HCT116 (cell line): ENCODE measurements at regions not wholly inside any gene's neighbourhood (a gene's known extent, or its start where the extent isn't known, plus 50 kb on each side); places are given as distances from the start of the nearest gene placed in this dataset.
A peak's percentile ranks its signal among the peaks of the same experiment; 100 is the strongest.

Experiments used
- CBX3 ChIP-seq: IDR thresholded peaks from 2 replicates; pipeline ENCODE4 v1.6.1; 2012; ENCODE audit warnings: low read depth
- POLR2A ChIP-seq: IDR thresholded peaks from 2 replicates; pipeline ENCODE4 v1.7.0; 2011; ENCODE audit warnings: borderline replicate concordance; ENCODE audit not compliant: insufficient read depth, insufficient read length; ENCODE audit errors: extremely low read depth
- POLR2AphosphoS5 ChIP-seq: IDR thresholded peaks from 2 replicates; pipeline ENCODE4 v1.6.1; 2011; ENCODE audit warnings: mild to moderate bottlenecking, low read depth, low read length, moderate library complexity
- RAD21 ChIP-seq: IDR thresholded peaks from 2 replicates; pipeline ENCODE4 v1.6.1; 2012; ENCODE audit warnings: low read depth, mild to moderate bottlenecking
- SIN3A ChIP-seq: IDR thresholded peaks from 2 replicates; pipeline ENCODE4 v1.6.1; 2012; ENCODE audit warnings: low read depth
- TF ChIP-seq, protein P1 (sequence below), 3 experiments: fragments of 200-600 bp in 1 of 3; sonication (generic) in 1 of 3; IDR thresholded peaks in 2 of 3; conservative IDR thresholded peaks in 1 of 3; 2 replicates each; pipeline ENCODE4 v1.5.1; 2012 to 2017; ENCODE audit warnings: low read depth in 2 of 3, low read length in 2 of 3, antibody characterized with exemption in 1 of 3, borderline replicate concordance in 1 of 3, control low read depth in 1 of 3, mild to moderate bottlenecking in 1 of 3, mixed read lengths in 1 of 3, mixed run types in 1 of 3, moderate library complexity in 1 of 3; ENCODE audit not compliant: insufficient read depth in 1 of 3
- TF ChIP-seq, protein P2 (sequence below): IDR thresholded peaks from 2 replicates; pipeline ENCODE4 v1.6.1; 2011; ENCODE audit warnings: mild to moderate bottlenecking, low read length, moderate library complexity; ENCODE audit not compliant: insufficient replicate concordance; ENCODE audit errors: extremely low read depth
- TF ChIP-seq, protein P3 (sequence below): IDR thresholded peaks from 2 replicates; pipeline ENCODE4 v1.6.1; 2012; ENCODE audit warnings: low read depth
- TF ChIP-seq, protein P4 (sequence below): IDR thresholded peaks from 2 replicates; pipeline ENCODE4 v1.6.1; 2012

DNA sequence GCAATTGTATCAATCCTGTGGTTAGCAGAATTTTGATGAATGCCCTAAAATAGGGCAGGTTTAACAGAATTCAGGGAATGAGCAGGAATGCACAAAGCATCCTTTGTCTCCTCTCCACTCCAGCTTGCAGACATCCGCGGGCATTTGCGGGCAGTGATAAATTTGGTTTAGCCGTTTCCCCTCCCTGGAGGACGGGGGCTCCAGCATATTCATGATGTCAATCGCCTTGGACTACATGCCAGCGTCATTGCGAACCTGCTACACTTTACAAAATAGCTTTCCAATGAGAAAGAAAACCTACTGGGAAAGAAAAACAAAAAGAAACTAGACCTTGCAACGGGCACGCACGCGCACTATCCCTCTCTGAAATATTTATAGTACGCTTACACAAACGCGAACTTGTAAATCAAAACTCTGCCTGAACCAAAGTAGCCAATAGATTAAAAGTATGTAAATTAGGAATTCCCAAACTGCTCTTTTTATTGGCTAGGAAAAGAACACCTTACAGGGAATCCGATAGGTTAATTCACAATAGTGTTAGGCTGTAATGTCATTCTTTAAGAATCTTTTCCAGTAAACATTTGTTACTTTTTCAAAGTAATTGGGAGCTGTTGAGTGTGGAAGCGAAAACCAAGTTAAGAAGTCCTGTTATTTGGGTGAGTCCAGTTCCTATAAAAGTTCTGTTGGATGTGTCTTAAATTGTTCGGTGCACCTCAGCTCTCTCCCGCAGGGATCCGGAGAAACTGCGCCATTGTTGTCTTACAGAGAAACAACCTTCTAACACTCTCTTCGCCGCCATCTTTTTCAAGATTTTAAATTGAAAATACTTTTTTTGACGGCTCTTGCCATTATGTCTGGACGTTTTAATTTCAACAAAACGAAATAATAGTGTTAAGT, 136.7 kb downstream of the HFE start:
- TF ChIP-seq, protein P1, sequence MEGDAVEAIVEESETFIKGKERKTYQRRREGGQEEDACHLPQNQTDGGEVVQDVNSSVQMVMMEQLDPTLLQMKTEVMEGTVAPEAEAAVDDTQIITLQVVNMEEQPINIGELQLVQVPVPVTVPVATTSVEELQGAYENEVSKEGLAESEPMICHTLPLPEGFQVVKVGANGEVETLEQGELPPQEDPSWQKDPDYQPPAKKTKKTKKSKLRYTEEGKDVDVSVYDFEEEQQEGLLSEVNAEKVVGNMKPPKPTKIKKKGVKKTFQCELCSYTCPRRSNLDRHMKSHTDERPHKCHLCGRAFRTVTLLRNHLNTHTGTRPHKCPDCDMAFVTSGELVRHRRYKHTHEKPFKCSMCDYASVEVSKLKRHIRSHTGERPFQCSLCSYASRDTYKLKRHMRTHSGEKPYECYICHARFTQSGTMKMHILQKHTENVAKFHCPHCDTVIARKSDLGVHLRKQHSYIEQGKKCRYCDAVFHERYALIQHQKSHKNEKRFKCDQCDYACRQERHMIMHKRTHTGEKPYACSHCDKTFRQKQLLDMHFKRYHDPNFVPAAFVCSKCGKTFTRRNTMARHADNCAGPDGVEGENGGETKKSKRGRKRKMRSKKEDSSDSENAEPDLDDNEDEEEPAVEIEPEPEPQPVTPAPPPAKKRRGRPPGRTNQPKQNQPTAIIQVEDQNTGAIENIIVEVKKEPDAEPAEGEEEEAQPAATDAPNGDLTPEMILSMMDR (IDR thresholded peaks at IDR 0.05 in 2 of 3, conservative IDR thresholded peaks at IDR 0.05 in 1 of 3; ENCODE audit: borderline replicate concordance in 1 of 3, insufficient read depth in 1 of 3, low read depth in 2 of 3, low read length in 2 of 3), result no peak
- peak; percentile 30 for TF ChIP-seq POLR2A
- TF ChIP-seq, protein P2, sequence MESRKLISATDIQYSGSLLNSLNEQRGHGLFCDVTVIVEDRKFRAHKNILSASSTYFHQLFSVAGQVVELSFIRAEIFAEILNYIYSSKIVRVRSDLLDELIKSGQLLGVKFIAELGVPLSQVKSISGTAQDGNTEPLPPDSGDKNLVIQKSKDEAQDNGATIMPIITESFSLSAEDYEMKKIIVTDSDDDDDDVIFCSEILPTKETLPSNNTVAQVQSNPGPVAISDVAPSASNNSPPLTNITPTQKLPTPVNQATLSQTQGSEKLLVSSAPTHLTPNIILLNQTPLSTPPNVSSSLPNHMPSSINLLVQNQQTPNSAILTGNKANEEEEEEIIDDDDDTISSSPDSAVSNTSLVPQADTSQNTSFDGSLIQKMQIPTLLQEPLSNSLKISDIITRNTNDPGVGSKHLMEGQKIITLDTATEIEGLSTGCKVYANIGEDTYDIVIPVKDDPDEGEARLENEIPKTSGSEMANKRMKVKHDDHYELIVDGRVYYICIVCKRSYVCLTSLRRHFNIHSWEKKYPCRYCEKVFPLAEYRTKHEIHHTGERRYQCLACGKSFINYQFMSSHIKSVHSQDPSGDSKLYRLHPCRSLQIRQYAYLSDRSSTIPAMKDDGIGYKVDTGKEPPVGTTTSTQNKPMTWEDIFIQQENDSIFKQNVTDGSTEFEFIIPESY, result no peak
- no peak for TF ChIP-seq CBX3
- TF ChIP-seq SIN3A, result peak; percentile 41; the same call in 1 of the 2 replicates
- TF ChIP-seq, protein P3, sequence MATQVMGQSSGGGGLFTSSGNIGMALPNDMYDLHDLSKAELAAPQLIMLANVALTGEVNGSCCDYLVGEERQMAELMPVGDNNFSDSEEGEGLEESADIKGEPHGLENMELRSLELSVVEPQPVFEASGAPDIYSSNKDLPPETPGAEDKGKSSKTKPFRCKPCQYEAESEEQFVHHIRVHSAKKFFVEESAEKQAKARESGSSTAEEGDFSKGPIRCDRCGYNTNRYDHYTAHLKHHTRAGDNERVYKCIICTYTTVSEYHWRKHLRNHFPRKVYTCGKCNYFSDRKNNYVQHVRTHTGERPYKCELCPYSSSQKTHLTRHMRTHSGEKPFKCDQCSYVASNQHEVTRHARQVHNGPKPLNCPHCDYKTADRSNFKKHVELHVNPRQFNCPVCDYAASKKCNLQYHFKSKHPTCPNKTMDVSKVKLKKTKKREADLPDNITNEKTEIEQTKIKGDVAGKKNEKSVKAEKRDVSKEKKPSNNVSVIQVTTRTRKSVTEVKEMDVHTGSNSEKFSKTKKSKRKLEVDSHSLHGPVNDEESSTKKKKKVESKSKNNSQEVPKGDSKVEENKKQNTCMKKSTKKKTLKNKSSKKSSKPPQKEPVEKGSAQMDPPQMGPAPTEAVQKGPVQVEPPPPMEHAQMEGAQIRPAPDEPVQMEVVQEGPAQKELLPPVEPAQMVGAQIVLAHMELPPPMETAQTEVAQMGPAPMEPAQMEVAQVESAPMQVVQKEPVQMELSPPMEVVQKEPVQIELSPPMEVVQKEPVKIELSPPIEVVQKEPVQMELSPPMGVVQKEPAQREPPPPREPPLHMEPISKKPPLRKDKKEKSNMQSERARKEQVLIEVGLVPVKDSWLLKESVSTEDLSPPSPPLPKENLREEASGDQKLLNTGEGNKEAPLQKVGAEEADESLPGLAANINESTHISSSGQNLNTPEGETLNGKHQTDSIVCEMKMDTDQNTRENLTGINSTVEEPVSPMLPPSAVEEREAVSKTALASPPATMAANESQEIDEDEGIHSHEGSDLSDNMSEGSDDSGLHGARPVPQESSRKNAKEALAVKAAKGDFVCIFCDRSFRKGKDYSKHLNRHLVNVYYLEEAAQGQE, result no peak
- TF ChIP-seq POLR2AphosphoS5, result peak; percentile 72
- TF ChIP-seq RAD21, result no peak
- TF ChIP-seq, protein P4, sequence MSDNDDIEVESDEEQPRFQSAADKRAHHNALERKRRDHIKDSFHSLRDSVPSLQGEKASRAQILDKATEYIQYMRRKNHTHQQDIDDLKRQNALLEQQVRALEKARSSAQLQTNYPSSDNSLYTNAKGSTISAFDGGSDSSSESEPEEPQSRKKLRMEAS, result peak; percentile 34; the same call in 1 of the 2 replicates
